SKM-1 (cell line): ENCODE measurements at regions not wholly inside any gene's neighbourhood (a gene's known extent, or its start where the extent isn't known, plus 50 kb on each side); places are given as distances from the start of the nearest gene placed in this dataset.
"Not testable (repeated sequence)": the region's sequence is repeated elsewhere in the genome, so short reads cannot be mapped to it uniquely, and the experiment has no call there.

ENCODE experiments used
- DNase-seq: peaks from one replicate; lab custom pipeline; 2025; ENCODE audit not compliant: unreplicated experiment; lab: John Stamatoyannopoulos, UW

GRCh38 chr21:28614791-28615190 lies 377.9 kb downstream of the LTN1 start:
- DNase-seq, result no peak

- DNase-seq, result no peak
Measured at GRCh38 chr21:28608646-28609045, 384.0 kb downstream of the LTN1 start.

- DNase-seq, result no peak
Measured at GRCh38 chr21:28607545-28607944, 385.1 kb downstream of the LTN1 start.

- no peak for DNase-seq
Measured at GRCh38 chr21:28604946-28605537, 387.6 kb downstream of the LTN1 start.

- DNase-seq, result no peak
Measured at GRCh38 chr21:28602546-28602945, 390.1 kb downstream of the LTN1 start.

GRCh38 chr21:28598214-28598613 lies 394.5 kb downstream of the LTN1 start:
- DNase-seq, result no peak

- DNase-seq, result no peak
Measured at GRCh38 chr21:28592205-28592865, 400.3 kb downstream of the LTN1 start.

GRCh38 chr21:28590676-28591075 lies 402.0 kb downstream of the LTN1 start:
- DNase-seq, result no peak

- DNase-seq, result no peak
Measured at GRCh38 chr21:28590026-28590425, 402.7 kb downstream of the LTN1 start.

- no peak for DNase-seq
Measured at GRCh38 chr21:28588997-28589396, 403.7 kb downstream of the LTN1 start.

- DNase-seq, result no peak
Measured at GRCh38 chr21:28587748-28588147, 404.9 kb downstream of the LTN1 start.

GRCh38 chr21:28581976-28582375 lies 410.7 kb downstream of the LTN1 start:
- DNase-seq, result no peak

GRCh38 chr21:28581311-28581731 lies 411.4 kb downstream of the LTN1 start:
- DNase-seq, result peak; percentile 5

GRCh38 chr21:28580585-28580984 lies 412.1 kb downstream of the LTN1 start:
- DNase-seq, result no peak

- DNase-seq, result no peak
Measured at GRCh38 chr21:28579986-28580550, 412.6 kb downstream of the LTN1 start.

- no peak for DNase-seq
Measured at GRCh38 chr21:28568692-28569091, 424.0 kb downstream of the LTN1 start.

- not testable (repeated sequence) for DNase-seq
Measured at GRCh38 chr21:28563933-28564332, 428.7 kb downstream of the LTN1 start.

- DNase-seq, result no peak
Measured at GRCh38 chr21:28561772-28562171, 430.9 kb downstream of the LTN1 start.

GRCh38 chr21:28554660-28555475 lies 437.8 kb downstream of the LTN1 start:
- DNase-seq, result no peak

- DNase-seq, result no peak
Measured at GRCh38 chr21:28550057-28550825, 442.4 kb downstream of the LTN1 start.

- DNase-seq, result no peak
Measured at GRCh38 chr21:28548291-28548690, 444.4 kb downstream of the LTN1 start.
